Caco-2 (cell line): ENCODE measurements at regions not wholly inside any gene's neighbourhood (a gene's known extent, or its start where the extent isn't known, plus 50 kb on each side); places are given as distances from the start of the nearest gene placed in this dataset.

Experiments
- BruUV-seq: library from RNA; stranded (reverse); fragments of 400-500 nt; replicated peaks from 2 replicates; lab custom pipeline; 2021; lab: Mats Ljungman, UMichigan
- CTCF ChIA-PET: fragments of 300-600 bp; sonication (Branson Sonifier 250); formaldehyde crosslinking; loops from one replicate; lab custom pipeline; 2022; ENCODE audit warnings: antibody characterized with exemption; lab: Charles Lee
- POLR2A ChIA-PET: fragments of 300-600 bp; sonication (Branson Sonifier 250); formaldehyde crosslinking; loops from one replicate; lab custom pipeline; 2022; ENCODE audit warnings: antibody characterized with exemption; lab: Charles Lee
- DNase-seq, 2 experiments: peaks; one replicate each; pipeline versions ENCODE4 v3.0.0 to v3.0.0-alpha.2; 2020 to 2022
- H3K27me3 ChIP-seq: replicated peaks from 2 replicates; pipeline ENCODE4 v1.6.0; 2011; ENCODE audit warnings: low read length; ENCODE audit not compliant: control insufficient read depth, insufficient read depth
- H3K36me3 ChIP-seq: 2 replicates; pipeline ENCODE4 v1.5.1; 2011; ENCODE audit warnings: low read length; ENCODE audit not compliant: control insufficient read depth, insufficient read depth
- H3K4me1 ChIP-seq: fragments of 250-450 bp; sonication (Bioruptor Pico); 2 replicates; pipeline ENCODE4 v1.5.1; 2020; ENCODE audit warnings: mild to moderate bottlenecking
- H3K4me3 ChIP-seq: 2 replicates; pipeline ENCODE4 v1.5.1; 2011; ENCODE audit warnings: low read depth, mild to moderate bottlenecking, control low read depth, low read length
- H3K9me3 ChIP-seq: fragments of 250-450 bp; sonication (Bioruptor Pico); 2 replicates; pipeline ENCODE4 v1.5.1; 2020; ENCODE audit warnings: mild to moderate bottlenecking, moderate library complexity
- H3K27ac Mint-ChIP-seq: one replicate; pipeline ENCODE4 v1.8.0; 2022; ENCODE audit warnings: mixed read lengths; ENCODE audit not compliant: unreplicated experiment
- H3K27me3 Mint-ChIP-seq: one replicate; pipeline ENCODE4 v1.8.0; 2022; ENCODE audit warnings: mixed read lengths; ENCODE audit not compliant: insufficient read depth, unreplicated experiment
- H3K36me3 Mint-ChIP-seq: one replicate; pipeline ENCODE4 v1.8.0; 2022; ENCODE audit warnings: mild to moderate bottlenecking, mixed read lengths; ENCODE audit not compliant: insufficient read depth, unreplicated experiment
- H3K4me1 Mint-ChIP-seq: one replicate; pipeline ENCODE4 v1.8.0; 2022; ENCODE audit warnings: low read depth, mixed read lengths; ENCODE audit not compliant: unreplicated experiment
- H3K4me3 Mint-ChIP-seq: one replicate; pipeline ENCODE4 v1.8.0; 2022; ENCODE audit warnings: mild to moderate bottlenecking, moderate library complexity, mixed read lengths; ENCODE audit not compliant: unreplicated experiment
- H3K9me3 Mint-ChIP-seq: one replicate; pipeline ENCODE4 v1.8.0; 2022; ENCODE audit warnings: mixed read lengths; ENCODE audit not compliant: unreplicated experiment
- CTCF ChIP-seq, 2 experiments: fragments of 200-600 bp in 1 of 2; IDR thresholded peaks; 1 replicate in 1 of 2; 2 replicates in 1 of 2; pipeline versions ENCODE4 v1.5.1 to v1.8.0; 2011 to 2022; ENCODE audit warnings: antibody characterized with exemption in 1 of 2, control low read depth in 1 of 2, inconsistent platforms in 1 of 2, low read depth in 1 of 2, low read length in 1 of 2, mild to moderate bottlenecking in 1 of 2, moderate library complexity in 1 of 2; ENCODE audit not compliant: insufficient read depth in 1 of 2, severe bottlenecking in 1 of 2, unreplicated experiment in 1 of 2
- intact Hi-C: fragments of 100-400 bp; cut with micrococcal nuclease; formaldehyde crosslinking; loops from one replicate; pipeline ENCODE4 v1.10.0; 2022; ENCODE audit not compliant: unreplicated experiment

GRCh38 chr12:42969355-42969754, 379.8 kb upstream of the PRICKLE1 start:
- H3K4me3 Mint-ChIP-seq: no peak overlapping the region
- no peak overlapping the region for H3K4me3 ChIP-seq
- peaks cover 29% of the 10 kb centered on the region for H3K4me1 ChIP-seq
- no TSS peak for BruUV-seq
- peak overlapping the region; percentile 72 for H3K27ac Mint-ChIP-seq
- peak; percentile 71 to 92 for DNase-seq
- H3K9me3 Mint-ChIP-seq: peaks cover 21% of the 10 kb centered on the region
- POLR2A ChIA-PET: no interaction called here
- H3K4me1 Mint-ChIP-seq: no peaks in the 10 kb centered on the region
- H3K27me3 Mint-ChIP-seq: no peaks in the 10 kb centered on the region
- H3K36me3 ChIP-seq: no peaks in the 10 kb centered on the region
- H3K36me3 Mint-ChIP-seq: no peaks in the 10 kb centered on the region
- intact Hi-C loops: loop anchor here (2.0 to 10.0 kb wide), 2 partner anchors 47 to 175 kb away; no protein-coding TSS in a partner anchor
- no peaks in the 10 kb centered on the region for H3K27me3 ChIP-seq
- H3K9me3 ChIP-seq: peaks cover 6% of the 10 kb centered on the region; the same call in 1 of the 2 replicates
- TF ChIP-seq CTCF (IDR thresholded peaks at IDR 0.05; ENCODE audit: insufficient read depth in 1 of 2, low read depth in 1 of 2, low read length in 1 of 2, severe bottlenecking in 1 of 2, unreplicated experiment in 1 of 2): no peak
- CTCF ChIA-PET: interaction anchor here (1.4 kb wide), 1 partner anchor 111 kb away, joined by 4 read pairs; no protein-coding TSS in a partner anchor

- H3K27ac Mint-ChIP-seq: no peak overlapping the region
- intact Hi-C loops: loop anchor here (2.0 to 10.0 kb wide), 2 partner anchors 46 to 174 kb away; no protein-coding TSS in a partner anchor
- H3K4me1 ChIP-seq: peaks cover 36% of the 10 kb centered on the region
- peaks cover 6% of the 10 kb centered on the region; the same call in 1 of the 2 replicates for H3K9me3 ChIP-seq
- H3K27me3 ChIP-seq: no peaks in the 10 kb centered on the region
- ChIA-PET CTCF (interaction anchor here (0.5 kb wide), 1 partner anchor 663 kb away, joined by 5 read pairs; no protein-coding TSS in a partner anchor), POLR2A (no interaction called here)
- H3K27me3 Mint-ChIP-seq: no peaks in the 10 kb centered on the region
- peaks cover 4% of the 10 kb centered on the region for H3K4me1 Mint-ChIP-seq
- no peaks in the 10 kb centered on the region for H3K36me3 ChIP-seq
- no peak overlapping the region for H3K4me3 ChIP-seq
- no peak for TF ChIP-seq CTCF (IDR thresholded peaks at IDR 0.05; ENCODE audit: insufficient read depth in 1 of 2, low read depth in 1 of 2, low read length in 1 of 2, severe bottlenecking in 1 of 2, unreplicated experiment in 1 of 2)
- no peak for DNase-seq
- H3K4me3 Mint-ChIP-seq: no peak overlapping the region
- H3K36me3 Mint-ChIP-seq: no peaks in the 10 kb centered on the region
- peaks cover 18% of the 10 kb centered on the region for H3K9me3 Mint-ChIP-seq
- BruUV-seq: no TSS peak
Observed at GRCh38 chr12:42968426-42968825, 378.9 kb upstream of the PRICKLE1 start.

- no peak for DNase-seq
- H3K27me3 Mint-ChIP-seq: no peaks in the 10 kb centered on the region
- H3K4me1 Mint-ChIP-seq: peaks cover 7% of the 10 kb centered on the region
- no peaks in the 10 kb centered on the region for H3K27me3 ChIP-seq
- H3K27ac Mint-ChIP-seq: no peak overlapping the region
- H3K4me3 ChIP-seq: no peak overlapping the region
- H3K9me3 ChIP-seq: peaks cover 6% of the 10 kb centered on the region; the same call in 1 of the 2 replicates
- H3K36me3 Mint-ChIP-seq: no peaks in the 10 kb centered on the region
- H3K4me3 Mint-ChIP-seq: no peak overlapping the region
- CTCF ChIA-PET: interaction anchor here (0.5 kb wide), 1 partner anchor 663 kb away, joined by 5 read pairs; no protein-coding TSS in a partner anchor
- no peaks in the 10 kb centered on the region for H3K36me3 ChIP-seq
- BruUV-seq: no TSS peak
- no peak for TF ChIP-seq CTCF (IDR thresholded peaks at IDR 0.05; ENCODE audit: insufficient read depth in 1 of 2, low read depth in 1 of 2, low read length in 1 of 2, severe bottlenecking in 1 of 2, unreplicated experiment in 1 of 2)
- H3K4me1 ChIP-seq: peaks cover 41% of the 10 kb centered on the region
- intact Hi-C loops: loop anchor here (2.0 to 10.0 kb wide), 2 partner anchors 45 to 173 kb away; no protein-coding TSS in a partner anchor
- POLR2A ChIA-PET: no interaction called here
- peaks cover 18% of the 10 kb centered on the region for H3K9me3 Mint-ChIP-seq
Observed at GRCh38 chr12:42967850-42968249, 378.3 kb upstream of the PRICKLE1 start.
